T1000 (cell line): ENCODE measurements at regions not wholly inside any gene's neighbourhood (a gene's known extent, or its start where the extent isn't known, plus 50 kb on each side); places are given as distances from the start of the nearest gene placed in this dataset.
A peak's percentile ranks its signal among the peaks of the same experiment; 100 is the strongest.
"Not testable (repeated sequence)": the region's sequence is repeated elsewhere in the genome, so short reads cannot be mapped to it uniquely, and the experiment has no call there.

Source experiments
- DNase-seq: peaks from one replicate; lab custom pipeline; 2025; ENCODE audit warnings: mixed read lengths; lab: John Stamatoyannopoulos, UW

DNA sequence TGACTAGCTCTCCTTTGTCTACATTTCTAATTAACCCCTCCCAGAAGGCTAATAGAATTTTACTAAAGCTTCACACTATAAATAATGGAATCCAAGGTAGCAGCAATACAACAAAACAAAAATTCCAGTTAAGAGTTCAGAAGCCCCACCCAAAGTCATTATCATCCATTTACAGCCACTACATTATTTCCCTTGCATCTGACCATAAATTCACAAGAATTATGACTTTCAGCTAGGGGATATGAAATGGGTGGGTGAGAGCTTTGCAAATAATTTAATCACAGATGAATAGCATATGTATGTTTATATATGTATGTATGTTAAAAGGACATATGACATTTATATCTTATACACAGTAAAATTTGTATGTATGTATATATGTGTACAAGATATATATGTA lies 65.3 kb upstream of the PTGDR start:
- DNase-seq = no peak

DNA sequence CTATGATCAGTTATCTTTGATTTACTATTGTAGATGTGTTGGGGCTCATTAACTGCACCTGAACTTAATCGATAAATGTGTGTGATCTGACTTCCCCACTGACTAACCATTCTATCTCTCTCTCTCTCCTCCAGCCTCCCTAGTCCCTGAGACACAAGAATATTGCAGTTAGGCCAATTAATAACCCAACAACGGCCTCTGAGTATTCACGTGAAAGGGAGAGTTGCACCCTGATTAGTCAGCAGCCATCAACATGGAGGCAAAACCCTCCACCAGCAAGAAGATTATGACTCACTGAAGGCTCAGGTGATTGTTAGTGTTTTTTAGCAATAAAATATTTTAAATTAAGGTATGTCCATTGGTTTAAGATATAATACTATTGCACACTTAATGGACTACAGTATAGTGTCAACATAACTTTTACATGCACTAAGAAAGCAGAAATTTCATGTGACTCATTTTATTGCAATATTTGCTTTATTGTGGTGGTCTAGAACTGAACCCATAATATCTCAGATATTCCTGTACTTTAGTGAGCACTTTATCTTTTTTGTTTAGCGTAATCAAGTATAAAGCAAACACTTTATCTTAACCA lies 77.1 kb upstream of the PTGDR start:
- DNase-seq = no peak

DNA sequence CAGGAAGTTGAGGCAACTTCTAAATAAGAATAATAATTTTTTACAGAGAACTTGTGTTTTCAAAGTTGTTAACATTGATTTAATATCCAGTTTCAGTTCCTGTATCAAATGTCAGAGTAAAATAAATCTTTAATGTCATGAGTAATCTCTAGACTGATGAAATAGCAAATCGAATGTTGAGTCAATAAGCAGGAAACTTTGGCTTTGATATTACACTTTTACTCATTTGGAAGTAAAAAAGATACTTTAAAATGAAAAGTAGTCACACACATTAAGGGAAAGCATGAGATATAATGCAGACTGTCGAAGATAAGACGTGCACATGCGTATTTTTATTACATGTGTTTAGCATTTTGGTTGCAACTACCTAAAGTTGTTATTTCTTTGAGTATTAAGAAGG lies 78.2 kb upstream of the PTGDR start:
- DNase-seq = no peak

- no peak for DNase-seq
Observed at GRCh38 chr14:52188381-52188780, 79.1 kb upstream of the PTGDR start.

GRCh38 chr14:52185178-52185577 lies 82.3 kb upstream of the PTGDR start:
- DNase-seq = no peak

DNA sequence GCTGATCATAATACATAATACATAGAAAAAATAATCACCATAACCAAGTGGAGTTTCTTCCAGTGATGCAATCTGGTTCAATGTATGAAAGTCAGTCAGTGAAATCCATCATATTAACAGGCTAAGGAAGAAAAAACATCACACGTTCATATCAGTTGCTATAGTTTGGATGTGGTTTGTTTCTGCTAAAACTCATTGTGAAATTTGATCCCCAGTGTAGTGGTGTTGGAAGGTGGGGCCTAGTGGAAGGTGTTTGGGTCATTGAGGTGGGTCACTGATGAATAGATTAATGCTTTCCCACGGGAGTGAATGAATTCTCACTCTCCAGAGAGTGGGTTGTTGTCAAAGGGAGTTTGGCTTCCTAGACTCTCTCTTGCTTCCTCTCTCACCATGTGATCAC lies 84.6 kb upstream of the PTGDR start:
- DNase-seq = no peak

- DNase-seq = no peak
Observed at GRCh38 chr14:52179141-52179790, 88.2 kb upstream of the PTGDR start.

- DNase-seq = no peak
Observed at GRCh38 chr14:52175982-52176502, 91.5 kb upstream of the PTGDR start.

DNA sequence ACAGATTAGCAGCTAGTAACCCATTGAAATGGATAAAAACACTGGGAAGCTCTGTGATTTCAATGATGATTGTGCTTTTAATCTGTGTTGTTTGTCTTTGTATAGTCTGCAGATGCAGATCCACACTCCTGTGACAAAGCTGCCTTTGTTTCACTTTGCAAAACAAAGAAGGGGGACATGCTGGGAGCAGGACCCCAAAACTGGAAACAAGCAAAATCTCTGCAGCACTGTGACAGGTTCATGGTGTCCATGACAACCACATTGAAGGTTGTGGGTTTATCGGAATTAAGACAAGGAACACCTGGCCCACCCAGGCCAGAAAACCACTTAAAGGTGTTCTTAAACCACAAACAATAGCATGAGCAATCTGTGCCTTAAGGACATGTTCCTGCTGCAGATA lies 95.6 kb upstream of the PTGDR start:
- not testable (repeated sequence) for DNase-seq

DNA sequence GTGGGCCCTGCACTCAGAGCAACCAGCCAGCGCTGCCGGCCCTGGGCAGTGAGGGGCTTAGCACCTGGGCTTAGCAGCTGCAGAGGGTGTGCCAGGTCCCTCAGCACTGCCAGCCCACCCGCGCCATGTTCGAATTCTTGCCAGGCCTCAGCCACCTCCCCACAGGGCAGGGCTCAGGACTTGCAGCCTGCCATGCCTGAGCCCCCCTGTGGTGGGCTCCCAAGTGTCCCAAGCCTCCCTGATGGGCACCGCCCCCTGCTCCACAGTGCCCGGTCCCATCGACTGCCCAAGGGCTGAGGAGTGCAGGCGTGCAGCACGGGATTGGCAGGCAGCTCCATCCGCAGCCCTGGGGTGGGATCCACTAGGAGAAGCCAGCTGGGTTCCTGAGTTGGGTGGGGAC lies 98.0 kb upstream of the NID2 start:
- DNase-seq = no peak

DNA sequence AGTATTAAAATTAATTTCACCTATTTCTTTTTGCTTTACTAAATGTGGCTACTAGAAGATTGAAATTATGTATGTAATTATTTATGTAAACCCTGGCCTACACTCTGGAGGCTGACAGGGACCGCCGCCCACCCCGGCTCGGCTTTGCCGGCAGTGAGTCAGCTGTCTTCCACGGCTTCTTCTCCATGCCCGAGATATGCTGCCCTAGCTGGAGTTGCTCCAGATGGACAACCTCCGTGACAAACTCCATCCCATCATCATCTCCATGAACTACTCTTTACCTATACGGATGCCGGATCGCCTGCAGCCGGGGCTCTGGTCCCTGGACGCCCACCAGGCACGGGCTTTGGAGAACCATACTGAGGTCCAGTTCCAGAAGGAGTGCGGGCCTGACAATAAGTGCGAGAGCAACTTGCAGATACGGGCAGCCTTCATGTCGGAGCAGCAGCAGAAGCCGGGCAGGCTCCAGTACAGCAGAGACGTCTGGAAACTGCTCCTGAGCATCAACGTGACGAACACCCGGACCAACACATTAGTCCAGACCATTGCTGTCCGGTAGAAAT lies 86.9 kb upstream of the NID2 start:
- DNase-seq = no peak

GRCh38 chr14:52154992-52155650 lies 86.3 kb upstream of the NID2 start:
- DNase-seq = no peak

DNA sequence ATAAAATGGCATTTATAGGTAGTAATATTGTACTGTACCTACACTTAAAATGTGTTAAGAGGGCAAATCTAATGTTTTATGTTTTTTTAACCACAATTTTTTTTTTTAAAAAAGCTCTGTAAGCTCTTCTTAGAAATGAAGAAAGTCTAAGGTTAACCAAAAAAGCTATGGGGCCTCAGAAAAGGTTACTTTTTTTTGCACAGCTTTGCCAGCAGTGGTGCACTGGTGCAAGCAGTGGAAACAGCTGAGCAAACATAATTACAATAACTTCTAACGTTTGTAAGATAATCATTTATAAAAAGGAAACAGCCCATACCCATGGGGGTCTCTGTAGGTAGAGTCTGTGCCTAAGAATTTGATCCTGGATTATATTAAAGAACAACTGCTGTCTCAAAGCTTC lies 85.1 kb upstream of the NID2 start:
- no peak for DNase-seq

DNA sequence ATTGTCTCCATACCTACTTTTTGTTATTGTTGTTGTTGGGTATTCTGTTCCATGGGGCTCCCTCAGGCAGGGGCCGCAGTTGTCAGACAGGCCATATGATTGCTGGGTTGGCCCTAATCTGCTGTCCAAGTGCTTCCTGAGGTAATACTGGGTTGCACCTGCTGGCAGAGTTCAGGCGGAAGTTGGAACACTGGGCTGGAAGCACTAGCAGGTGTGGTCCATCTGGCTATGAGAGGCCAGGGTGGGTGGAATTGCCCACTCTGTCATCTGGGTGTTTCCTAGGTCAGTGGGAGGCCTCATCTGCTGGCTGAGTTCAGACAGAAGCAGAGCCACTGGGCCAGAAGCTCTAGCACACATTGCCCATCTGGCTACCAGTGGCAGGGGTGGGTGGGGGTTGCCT lies 81.3 kb upstream of the NID2 start:
- DNase-seq = no peak

DNA sequence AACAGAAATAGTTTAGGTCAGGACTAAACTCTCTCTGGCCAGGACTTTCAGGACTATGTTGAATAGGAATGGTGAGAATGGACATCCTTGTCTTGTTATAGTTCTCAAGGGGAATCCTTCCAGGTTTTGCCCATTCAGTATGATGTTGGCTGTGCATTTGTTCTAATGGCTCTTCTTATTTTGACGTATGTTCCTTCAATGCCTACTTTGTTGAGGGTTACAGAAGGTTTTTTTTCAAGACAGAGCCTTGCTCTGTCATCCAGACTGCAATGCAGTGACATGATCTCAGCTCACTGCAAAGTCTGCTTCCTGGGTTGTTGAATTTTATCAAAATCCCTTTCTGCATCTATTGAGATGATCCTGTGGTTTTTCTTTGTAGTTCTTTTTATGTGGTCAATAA lies 79.5 kb upstream of the NID2 start:
- DNase-seq = no peak

GRCh38 chr14:52146504-52146903 lies 77.6 kb upstream of the NID2 start:
- no peak for DNase-seq

DNA sequence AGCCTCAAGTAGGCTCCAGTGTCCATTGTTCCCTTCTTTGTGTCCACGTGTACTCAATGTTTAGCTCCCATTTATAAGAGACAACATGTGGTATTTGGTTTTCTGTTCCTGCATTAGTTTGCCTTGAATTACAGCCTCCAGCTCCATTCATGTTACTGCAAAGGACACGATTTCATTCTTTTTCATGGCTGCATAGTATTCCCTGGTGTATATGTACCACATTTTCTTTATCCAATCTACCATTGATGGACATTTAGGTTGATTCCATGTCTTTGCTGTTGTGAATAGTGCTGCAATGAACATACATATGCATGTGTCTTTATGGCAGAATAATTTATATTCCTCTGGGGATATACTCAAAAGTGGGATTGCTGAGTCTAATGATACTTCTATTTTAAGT lies 75.2 kb upstream of the NID2 start:
- DNase-seq = not testable (repeated sequence)

DNA sequence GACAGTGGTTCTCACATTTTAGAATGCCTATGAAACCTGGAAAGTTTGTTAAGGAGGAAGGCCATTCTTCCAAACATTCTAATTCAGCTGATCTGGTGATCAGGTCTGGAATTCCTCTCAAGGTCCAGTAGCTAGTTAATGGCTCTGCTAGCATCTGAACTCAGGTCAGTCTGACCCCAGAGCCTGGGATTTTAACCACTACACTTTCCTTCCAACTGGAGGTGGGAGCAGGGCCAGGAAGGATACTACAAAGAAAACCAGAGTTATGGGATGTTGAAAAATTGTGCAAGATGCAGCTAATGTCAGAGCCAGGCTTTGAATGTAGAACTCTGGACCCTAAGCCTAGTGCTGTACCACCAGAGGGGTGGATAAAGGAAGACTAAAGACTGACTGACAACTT lies 73.6 kb upstream of the NID2 start:
- no peak for DNase-seq

GRCh38 chr14:52131640-52132320 lies 62.9 kb upstream of the NID2 start:
- peak; percentile 74 for DNase-seq

GRCh38 chr14:52129721-52130120 lies 60.9 kb upstream of the NID2 start:
- no peak for DNase-seq

- no peak for DNase-seq
Observed at GRCh38 chr14:52125885-52126284, 57.0 kb upstream of the NID2 start.
